Naive thymus-derived CD8-positive, alpha-beta T cell (primary cell): ENCODE measurements at regions not wholly inside any gene's neighbourhood (a gene's known extent, or its start where the extent isn't known, plus 50 kb on each side); places are given as distances from the start of the nearest gene placed in this dataset.

ENCODE experiments used
- ATAC-seq, 2 donors: fragments of 150-1000 bp; cut with Tn5 transposase in 1 of 2; sonication (Bioruptor Pico), chemical (Tn5 transposase) in 1 of 2; 1 replicate in 1 of 2; 2 replicates in 1 of 2; pipeline ENCODE4 v1.10.0; 2021; ENCODE audit warnings: mild to moderate bottlenecking in 2 of 2, moderate library complexity in 2 of 2
- POLR2A ChIA-PET: fragments of 350-600 bp; sonication (Branson Sonifier 250); formaldehyde crosslinking; loops from one replicate; lab custom pipeline; 2021; ENCODE audit warnings: antibody characterized with exemption; lab: Charles Lee
- DNase-seq, 10 donors: peaks; one replicate each; pipeline versions ENCODE4 v3.0.0 to v3.0.0-alpha.2; 2020 to 2022
- H3K27ac Mint-ChIP-seq, 10 donors: one replicate each; pipeline ENCODE4 v1.8.0; 2020 to 2022; ENCODE audit warnings: mild to moderate bottlenecking in 10 of 10, mixed read lengths in 10 of 10, moderate library complexity in 4 of 10, inconsistent platforms in 1 of 10
- H3K27me3 Mint-ChIP-seq, 5 donors: one replicate each; pipeline ENCODE4 v1.8.0; 2021 to 2022; ENCODE audit warnings: mixed read lengths in 5 of 5
- H3K36me3 Mint-ChIP-seq, 3 donors: one replicate each; pipeline ENCODE4 v1.8.0; 2020 to 2022; ENCODE audit warnings: mixed read lengths in 3 of 3, mild to moderate bottlenecking in 2 of 3, inconsistent platforms in 1 of 3
- H3K4me1 Mint-ChIP-seq, 4 donors: one replicate each; pipeline ENCODE4 v1.8.0; 2021 to 2022; ENCODE audit warnings: mixed read lengths in 4 of 4
- H3K4me3 Mint-ChIP-seq, 10 donors: one replicate each; pipeline ENCODE4 v1.8.0; 2020 to 2022; ENCODE audit warnings: mild to moderate bottlenecking in 10 of 10, mixed read lengths in 10 of 10, moderate library complexity in 6 of 10, inconsistent platforms in 1 of 10
- H3K9me3 Mint-ChIP-seq, 9 donors: one replicate each; pipeline ENCODE4 v1.8.0; 2020 to 2022; ENCODE audit warnings: mixed read lengths in 9 of 9, mild to moderate bottlenecking in 3 of 9, inconsistent platforms in 1 of 9, moderate library complexity in 1 of 9

- POLR2A ChIA-PET: no interaction called here
- H3K27me3 Mint-ChIP-seq: peaks cover 0 to 8% (median 0%) of the 10 kb centered on the region in 5 donors
- peaks cover 0 to 10% (median 4%) of the 10 kb centered on the region in 9 donors for H3K9me3 Mint-ChIP-seq
- no peaks in the 10 kb centered on the region for H3K36me3 Mint-ChIP-seq
- no peak overlapping the region for H3K27ac Mint-ChIP-seq
- DNase-seq (no peak), ATAC-seq (no peak)
- no peak overlapping the region for H3K4me3 Mint-ChIP-seq
- H3K4me1 Mint-ChIP-seq: no peaks in the 10 kb centered on the region
Measured at GRCh38 chr20:6616421-6616820, 151.1 kb upstream of the BMP2 start.

- ATAC-seq: no peak
- H3K9me3 Mint-ChIP-seq: peaks cover 0 to 13% (median 4%) of the 10 kb centered on the region in 9 donors
- no peak overlapping the region for H3K4me3 Mint-ChIP-seq
- POLR2A ChIA-PET: interaction anchor here (0.8 kb wide), 1 partner anchor 13 kb away, joined by 3 read pairs; no protein-coding TSS in a partner anchor
- no peaks in the 10 kb centered on the region for H3K36me3 Mint-ChIP-seq
- H3K27ac Mint-ChIP-seq: no peak overlapping the region
- no peaks in the 10 kb centered on the region for H3K4me1 Mint-ChIP-seq
- DNase-seq: no peak
- H3K27me3 Mint-ChIP-seq: peaks cover 0 to 8% (median 0%) of the 10 kb centered on the region in 5 donors
Measured at GRCh38 chr20:6614836-6615235, 152.7 kb upstream of the BMP2 start.

GRCh38 chr20:6613280-6613861, 154.1 kb upstream of the BMP2 start:
- no peaks in the 10 kb centered on the region for H3K4me1 Mint-ChIP-seq
- no peak overlapping the region for H3K27ac Mint-ChIP-seq
- H3K27me3 Mint-ChIP-seq: peaks cover 0 to 5% (median 0%) of the 10 kb centered on the region in 5 donors
- H3K9me3 Mint-ChIP-seq: peaks cover 0 to 11% (median 4%) of the 10 kb centered on the region in 9 donors
- POLR2A ChIA-PET: no interaction called here
- no peaks in the 10 kb centered on the region for H3K36me3 Mint-ChIP-seq
- H3K4me3 Mint-ChIP-seq: no peak overlapping the region
- DNase-seq (no peak), ATAC-seq (no peak)

GRCh38 chr20:6612606-6612923, 154.9 kb upstream of the BMP2 start:
- POLR2A ChIA-PET: no interaction called here
- H3K4me1 Mint-ChIP-seq: no peaks in the 10 kb centered on the region
- peaks cover 0 to 5% (median 0%) of the 10 kb centered on the region in 5 donors for H3K27me3 Mint-ChIP-seq
- peaks cover 0 to 11% (median 4%) of the 10 kb centered on the region in 9 donors for H3K9me3 Mint-ChIP-seq
- H3K36me3 Mint-ChIP-seq: no peaks in the 10 kb centered on the region
- DNase-seq: no peak
- no peak overlapping the region for H3K27ac Mint-ChIP-seq
- ATAC-seq: no peak
- no peak overlapping the region for H3K4me3 Mint-ChIP-seq

- Mint-ChIP-seq H3K27ac (no peak overlapping the region), H3K9me3 (peaks cover 0 to 11% (median 4%) of the 10 kb centered on the region in 9 donors), H3K4me1 (no peaks in the 10 kb centered on the region), H3K27me3 (peaks cover 0 to 5% (median 0%) of the 10 kb centered on the region in 5 donors), H3K4me3 (no peak overlapping the region), H3K36me3 (no peaks in the 10 kb centered on the region)
- no peak for ATAC-seq
- DNase-seq: no peak
- POLR2A ChIA-PET: no interaction called here
Measured at GRCh38 chr20:6611911-6612605, 155.4 kb upstream of the BMP2 start.

- H3K4me1 Mint-ChIP-seq: no peaks in the 10 kb centered on the region
- peaks cover 0 to 2% (median under 1%) of the 10 kb centered on the region in 5 donors for H3K27me3 Mint-ChIP-seq
- H3K36me3 Mint-ChIP-seq: no peaks in the 10 kb centered on the region
- no peak for DNase-seq
- POLR2A ChIA-PET: no interaction called here
- no peak overlapping the region for H3K27ac Mint-ChIP-seq
- H3K9me3 Mint-ChIP-seq: peaks cover 0 to 6% (median 2%) of the 10 kb centered on the region in 9 donors
- no peak overlapping the region for H3K4me3 Mint-ChIP-seq
- ATAC-seq: no peak
Measured at GRCh38 chr20:6606651-6607050, 160.8 kb upstream of the BMP2 start.

- no peaks in the 10 kb centered on the region for H3K36me3 Mint-ChIP-seq
- peaks cover 0 to 2% (median 0%) of the 10 kb centered on the region in 5 donors for H3K27me3 Mint-ChIP-seq
- ATAC-seq (no peak), DNase-seq (no peak)
- POLR2A ChIA-PET: no interaction called here
- peaks cover 0 to 3% (median 0%) of the 10 kb centered on the region in 4 donors for H3K4me1 Mint-ChIP-seq
- H3K27ac Mint-ChIP-seq: no peak overlapping the region
- no peak overlapping the region for H3K4me3 Mint-ChIP-seq
- peaks cover 0 to 6% (median 2%) of the 10 kb centered on the region in 9 donors for H3K9me3 Mint-ChIP-seq
Measured at GRCh38 chr20:6605055-6605935, 162.2 kb upstream of the BMP2 start.

GRCh38 chr20:6604179-6604578, 163.3 kb upstream of the BMP2 start:
- Mint-ChIP-seq H3K4me1 (peaks cover 0 to 6% (median 0%) of the 10 kb centered on the region in 4 donors), H3K27ac (no peak overlapping the region), H3K27me3 (peaks cover 0 to 2% (median 0%) of the 10 kb centered on the region in 5 donors), H3K36me3 (no peaks in the 10 kb centered on the region), H3K9me3 (peaks cover 0 to 5% (median 0%) of the 10 kb centered on the region in 9 donors), H3K4me3 (no peak overlapping the region)
- no peak for DNase-seq
- POLR2A ChIA-PET: no interaction called here
- ATAC-seq: no peak

- H3K36me3 Mint-ChIP-seq: no peaks in the 10 kb centered on the region
- peaks cover 0 to 5% (median 0%) of the 10 kb centered on the region in 9 donors for H3K9me3 Mint-ChIP-seq
- DNase-seq (no peak), ATAC-seq (no peak)
- peaks cover 0 to 2% (median 0%) of the 10 kb centered on the region in 5 donors for H3K27me3 Mint-ChIP-seq
- POLR2A ChIA-PET: no interaction called here
- no peak overlapping the region for H3K27ac Mint-ChIP-seq
- no peak overlapping the region for H3K4me3 Mint-ChIP-seq
- H3K4me1 Mint-ChIP-seq: peaks cover 0 to 6% (median 0%) of the 10 kb centered on the region in 4 donors
Measured at GRCh38 chr20:6599876-6600735, 167.4 kb upstream of the BMP2 start.

- Mint-ChIP-seq H3K4me1 (peaks cover 0 to 6% (median 0%) of the 10 kb centered on the region in 4 donors), H3K4me3 (no peak overlapping the region), H3K27ac (no peak overlapping the region), H3K9me3 (peaks cover 0 to 31% (median 6%) of the 10 kb centered on the region in 9 donors), H3K27me3 (peaks cover 0 to 2% (median 0%) of the 10 kb centered on the region in 5 donors), H3K36me3 (no peaks in the 10 kb centered on the region)
- DNase-seq (no peak), ATAC-seq (no peak)
- POLR2A ChIA-PET: no interaction called here
Measured at GRCh38 chr20:6595704-6596103, 171.8 kb upstream of the BMP2 start.

- Mint-ChIP-seq H3K4me3 (no peak overlapping the region), H3K27me3 (peaks cover 0 to 4% (median 0%) of the 10 kb centered on the region in 5 donors), H3K9me3 (peaks cover 0 to 37% (median 5%) of the 10 kb centered on the region in 9 donors), H3K4me1 (no peaks in the 10 kb centered on the region), H3K27ac (no peak overlapping the region), H3K36me3 (no peaks in the 10 kb centered on the region)
- POLR2A ChIA-PET: no interaction called here
- ATAC-seq: no peak
- DNase-seq: no peak
Measured at GRCh38 chr20:6590891-6591637, 176.4 kb upstream of the BMP2 start.
